NB4 (cell line): ENCODE measurements at regions not wholly inside any gene's neighbourhood (a gene's known extent, or its start where the extent isn't known, plus 50 kb on each side); places are given as distances from the start of the nearest gene placed in this dataset.

Source experiments
- CTCF ChIP-seq: IDR thresholded peaks from one replicate; pipeline ENCODE4 v1.5.1; 2012; ENCODE audit warnings: low read depth, low read length
- MAX ChIP-seq: IDR thresholded peaks from 2 replicates; pipeline ENCODE4 v1.6.1; 2011; ENCODE audit warnings: low read depth, low read length
- MYC ChIP-seq: IDR thresholded peaks from 2 replicates; pipeline ENCODE4 v1.6.1; 2011; ENCODE audit warnings: low read depth, low read length
- POLR2A ChIP-seq: IDR thresholded peaks from 2 replicates; pipeline ENCODE4 v1.6.1; 2011; ENCODE audit warnings: mild to moderate bottlenecking; ENCODE audit not compliant: insufficient read length; ENCODE audit errors: extremely low read depth

GRCh38 chr2:18645315-18645714 lies 55.9 kb upstream of the NT5C1B start:
- TF ChIP-seq CTCF = no peak
- TF ChIP-seq POLR2A = no peak
- TF ChIP-seq MAX = no peak
- TF ChIP-seq MYC = no peak
